Duodenal mucosa (tissue), 2 donors: ENCODE measurements at regions not wholly inside any gene's neighbourhood (a gene's known extent, or its start where the extent isn't known, plus 50 kb on each side); places are given as distances from the start of the nearest gene placed in this dataset.

Experiments
- H3K27ac ChIP-seq: one replicate; pipeline ENCODE4 v1.7.0; 2013; ENCODE audit warnings: low read depth, low read length
- H3K27me3 ChIP-seq, 2 donors: one replicate each; pipeline ENCODE4 v1.7.0; 2013; ENCODE audit warnings: low read length in 2 of 2, control low read depth in 1 of 2; ENCODE audit not compliant: insufficient read depth in 2 of 2, control insufficient read depth in 1 of 2
- H3K36me3 ChIP-seq, 2 donors: one replicate each; pipeline ENCODE4 v1.7.0; 2013; ENCODE audit warnings: low read length in 2 of 2, control low read depth in 1 of 2; ENCODE audit not compliant: insufficient read depth in 2 of 2, control insufficient read depth in 1 of 2
- H3K4me1 ChIP-seq, 2 donors: one replicate each; pipeline ENCODE4 v1.7.0; 2013; ENCODE audit warnings: low read length in 2 of 2, control low read depth in 1 of 2; ENCODE audit not compliant: insufficient read depth in 2 of 2, control insufficient read depth in 1 of 2
- H3K4me3 ChIP-seq, 2 donors: one replicate each; pipeline ENCODE4 v1.7.0; 2013; ENCODE audit warnings: low read length in 2 of 2, low read depth in 1 of 2
- H3K9ac ChIP-seq, 2 donors: one replicate each; pipeline ENCODE4 v1.7.0; 2013; ENCODE audit warnings: low read length in 2 of 2, low read depth in 1 of 2
- H3K9me3 ChIP-seq, 2 donors: one replicate each; pipeline ENCODE4 v1.7.0; 2013; ENCODE audit warnings: low read length in 2 of 2, control low read depth in 1 of 2; ENCODE audit not compliant: control insufficient read depth in 1 of 2

DNA sequence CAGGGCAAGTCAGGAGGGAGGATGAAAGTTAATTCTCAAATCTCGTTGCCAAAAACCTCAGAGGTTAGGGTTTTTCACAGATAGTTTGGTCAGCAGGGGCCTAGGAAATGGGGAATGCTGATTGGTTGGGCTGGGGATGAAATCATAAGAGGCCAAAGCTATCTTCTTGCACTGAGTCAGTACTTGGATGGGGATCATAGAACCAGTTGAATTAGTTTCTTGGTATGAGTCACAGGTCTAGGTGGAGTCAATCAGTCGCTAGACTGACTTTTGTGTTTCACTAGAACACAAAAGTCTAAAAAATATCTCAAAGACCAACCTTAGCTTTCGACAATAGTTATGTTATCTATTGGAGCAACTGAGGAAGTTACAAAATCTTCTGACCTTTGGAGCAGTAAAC lies 368.5 kb downstream of the TBC1D32 start:
- H3K27me3 ChIP-seq, result no peaks in the 10 kb centered on the region
- no peak overlapping the region for H3K27ac ChIP-seq
- H3K4me3 ChIP-seq, result no peak overlapping the region
- no peak overlapping the region for H3K9ac ChIP-seq
- no peaks in the 10 kb centered on the region for H3K4me1 ChIP-seq
- no peaks in the 10 kb centered on the region for H3K36me3 ChIP-seq
- H3K9me3 ChIP-seq, result no peaks in the 10 kb centered on the region

DNA sequence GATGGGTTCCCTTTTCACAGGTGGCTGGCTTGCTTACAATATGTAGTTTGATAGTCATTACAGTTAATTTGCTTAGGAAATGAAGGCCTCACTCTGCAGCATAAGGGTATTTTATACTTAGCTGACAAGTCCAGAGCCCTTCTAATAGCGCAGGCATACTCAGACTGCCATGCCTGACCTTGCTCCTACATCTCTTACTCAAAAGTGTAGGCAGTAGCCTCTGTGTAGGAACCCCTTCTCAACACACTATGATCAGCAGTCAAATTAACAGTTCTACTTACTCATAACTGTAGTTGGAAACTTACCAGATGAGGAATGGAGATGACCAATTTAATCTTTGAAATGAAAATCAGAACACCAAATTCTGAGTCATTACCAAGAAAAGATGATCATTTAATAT lies 373.5 kb downstream of the TBC1D32 start:
- no peak overlapping the region for H3K27ac ChIP-seq
- no peaks in the 10 kb centered on the region for H3K4me1 ChIP-seq
- H3K4me3 ChIP-seq, result no peak overlapping the region
- no peaks in the 10 kb centered on the region for H3K36me3 ChIP-seq
- H3K27me3 ChIP-seq, result no peaks in the 10 kb centered on the region
- no peak overlapping the region for H3K9ac ChIP-seq
- no peaks in the 10 kb centered on the region for H3K9me3 ChIP-seq

DNA sequence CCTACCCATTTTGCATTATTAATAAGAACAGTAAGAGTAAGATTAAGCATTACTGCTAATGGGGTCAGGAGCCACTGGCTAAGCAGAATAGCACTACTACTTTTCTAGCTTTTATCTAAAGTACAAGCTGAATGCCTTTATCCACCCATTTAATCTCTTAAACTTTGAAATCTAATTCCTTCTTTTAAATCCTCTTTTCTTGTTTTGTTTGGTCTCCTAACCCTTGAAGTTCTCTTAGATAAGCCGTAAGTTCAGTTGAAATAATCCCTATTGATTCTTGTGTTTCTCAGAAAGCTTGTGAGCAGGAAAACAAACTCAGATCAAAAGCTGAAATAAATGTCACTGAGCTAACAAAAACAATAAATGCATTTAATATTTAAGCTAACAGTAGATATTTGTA lies 380.2 kb downstream of the TBC1D32 start:
- Histone ChIP-seq H3K27ac (no peak overlapping the region), H3K36me3 (no peaks in the 10 kb centered on the region), H3K9ac (no peak overlapping the region), H3K4me3 (no peak overlapping the region), H3K9me3 (no peaks in the 10 kb centered on the region), H3K4me1 (no peaks in the 10 kb centered on the region), H3K27me3 (no peaks in the 10 kb centered on the region)

DNA sequence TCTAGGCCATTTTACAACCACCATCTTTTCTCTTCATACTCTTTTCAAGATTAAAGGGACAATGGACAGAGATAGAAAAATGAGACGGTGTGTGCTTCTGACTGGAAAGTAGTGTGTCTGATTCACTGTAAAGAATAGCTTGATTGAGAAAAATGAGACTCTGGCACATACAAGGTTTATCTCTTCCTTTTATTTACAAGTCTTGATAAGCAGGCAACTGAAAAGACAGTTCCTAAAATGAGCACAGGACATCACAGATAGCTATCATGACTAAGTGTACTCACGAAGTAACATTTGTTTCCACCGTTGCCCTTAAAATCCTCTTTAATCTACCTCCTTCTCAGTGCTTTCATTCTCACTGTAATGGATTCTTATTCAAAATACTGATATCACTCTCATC lies 383.0 kb downstream of the TBC1D32 start:
- H3K36me3 ChIP-seq, result no peaks in the 10 kb centered on the region
- no peak overlapping the region for H3K4me3 ChIP-seq
- no peaks in the 10 kb centered on the region for H3K9me3 ChIP-seq
- H3K27me3 ChIP-seq, result no peaks in the 10 kb centered on the region
- no peak overlapping the region for H3K9ac ChIP-seq
- H3K4me1 ChIP-seq, result no peaks in the 10 kb centered on the region
- H3K27ac ChIP-seq, result no peak overlapping the region

DNA sequence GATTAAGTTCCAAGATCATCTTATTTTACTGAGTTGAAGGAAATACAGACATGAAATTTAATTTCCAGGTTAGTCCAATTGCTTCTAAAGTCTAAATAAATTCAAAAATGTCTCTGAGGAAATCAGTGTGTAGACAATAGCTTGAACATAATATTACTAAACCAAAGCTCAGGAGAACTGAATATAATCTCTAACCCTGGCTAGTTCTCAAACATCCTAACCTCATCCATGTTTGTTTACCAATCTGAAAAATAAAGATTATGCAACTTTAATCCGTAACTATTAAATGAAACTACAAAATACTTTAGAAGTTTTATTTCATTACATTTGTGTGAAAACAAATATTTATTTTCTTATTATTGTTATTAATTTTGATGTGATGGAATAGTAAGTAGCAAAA lies 387.2 kb downstream of the TBC1D32 start:
- no peaks in the 10 kb centered on the region for H3K4me1 ChIP-seq
- H3K27me3 ChIP-seq, result no peaks in the 10 kb centered on the region
- no peak overlapping the region for H3K9ac ChIP-seq
- no peak overlapping the region for H3K4me3 ChIP-seq
- no peak overlapping the region for H3K27ac ChIP-seq
- H3K36me3 ChIP-seq, result no peaks in the 10 kb centered on the region
- no peaks in the 10 kb centered on the region for H3K9me3 ChIP-seq

DNA sequence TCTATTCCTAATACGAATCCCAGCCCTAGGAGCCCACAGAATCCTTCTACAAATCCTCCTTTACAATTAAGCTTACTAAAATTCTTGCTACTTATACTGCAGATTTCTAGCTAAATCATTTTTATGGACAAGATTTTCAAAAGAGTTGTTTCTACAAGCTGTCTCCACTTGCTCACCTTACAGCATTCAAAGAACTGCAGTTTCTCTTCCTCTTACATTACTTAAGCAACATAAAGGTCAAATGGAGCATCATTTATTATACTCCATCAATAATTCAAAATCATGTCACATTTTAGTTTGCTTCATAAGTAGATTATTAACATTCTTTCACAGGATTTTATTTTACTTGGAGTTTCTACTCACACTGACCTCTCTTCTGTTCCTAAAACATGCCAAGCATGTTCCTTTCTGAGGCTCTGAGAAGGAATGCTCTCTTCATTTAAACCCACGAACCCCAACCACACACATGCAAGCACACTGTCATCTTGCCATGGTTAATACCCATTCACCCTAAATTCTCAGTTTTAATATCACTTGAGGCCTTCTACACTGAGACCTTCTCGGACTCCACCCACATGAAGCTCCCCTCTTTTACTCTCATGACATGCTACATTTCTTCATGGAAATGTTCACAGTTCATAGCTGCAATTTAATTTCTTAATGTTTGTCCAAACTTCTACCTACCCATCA lies 388.2 kb downstream of the TBC1D32 start:
- H3K27ac ChIP-seq, result no peak overlapping the region

DNA sequence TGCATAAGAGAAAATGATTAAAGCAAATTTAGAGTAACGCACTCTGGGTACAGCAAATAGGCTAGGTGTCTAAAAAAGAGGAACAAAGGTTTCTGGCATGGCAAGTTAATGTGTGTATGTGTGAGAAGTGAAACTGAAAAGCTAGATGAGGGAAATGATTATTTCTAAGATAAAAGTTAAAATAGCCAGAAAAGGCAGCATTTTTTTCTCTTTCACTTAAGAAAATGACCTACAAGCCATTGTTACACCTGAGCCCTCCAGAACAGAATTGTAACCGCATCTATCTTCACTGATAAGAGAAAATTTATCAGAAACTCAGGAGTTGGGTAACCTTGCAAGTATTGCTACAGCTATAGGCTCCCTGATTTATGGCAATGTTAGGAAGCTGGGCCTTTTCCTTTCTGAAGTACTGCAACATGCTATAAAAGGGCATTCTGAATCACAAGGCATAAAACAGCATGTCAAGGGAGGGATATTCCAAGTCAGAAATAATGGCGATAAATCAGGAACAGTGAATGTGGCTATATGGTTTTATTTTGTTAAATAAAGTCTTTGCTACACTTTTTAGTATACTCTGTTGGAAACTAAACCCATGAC lies 395.3 kb downstream of the TBC1D32 start:
- H3K4me1 ChIP-seq, result no peaks in the 10 kb centered on the region
- no peaks in the 10 kb centered on the region for H3K27me3 ChIP-seq
- no peaks in the 10 kb centered on the region for H3K36me3 ChIP-seq
- H3K27ac ChIP-seq, result no peak overlapping the region
- no peaks in the 10 kb centered on the region for H3K9me3 ChIP-seq
- H3K9ac ChIP-seq, result no peak overlapping the region
- H3K4me3 ChIP-seq, result no peak overlapping the region

More for the DNA sequence above, 388.2 kb downstream of the TBC1D32 start:
- H3K9ac ChIP-seq, result no peak overlapping the region
- H3K9me3 ChIP-seq, result no peaks in the 10 kb centered on the region
- no peaks in the 10 kb centered on the region for H3K4me1 ChIP-seq
- no peaks in the 10 kb centered on the region for H3K36me3 ChIP-seq
- H3K4me3 ChIP-seq, result no peak overlapping the region
- H3K27me3 ChIP-seq, result no peaks in the 10 kb centered on the region

DNA sequence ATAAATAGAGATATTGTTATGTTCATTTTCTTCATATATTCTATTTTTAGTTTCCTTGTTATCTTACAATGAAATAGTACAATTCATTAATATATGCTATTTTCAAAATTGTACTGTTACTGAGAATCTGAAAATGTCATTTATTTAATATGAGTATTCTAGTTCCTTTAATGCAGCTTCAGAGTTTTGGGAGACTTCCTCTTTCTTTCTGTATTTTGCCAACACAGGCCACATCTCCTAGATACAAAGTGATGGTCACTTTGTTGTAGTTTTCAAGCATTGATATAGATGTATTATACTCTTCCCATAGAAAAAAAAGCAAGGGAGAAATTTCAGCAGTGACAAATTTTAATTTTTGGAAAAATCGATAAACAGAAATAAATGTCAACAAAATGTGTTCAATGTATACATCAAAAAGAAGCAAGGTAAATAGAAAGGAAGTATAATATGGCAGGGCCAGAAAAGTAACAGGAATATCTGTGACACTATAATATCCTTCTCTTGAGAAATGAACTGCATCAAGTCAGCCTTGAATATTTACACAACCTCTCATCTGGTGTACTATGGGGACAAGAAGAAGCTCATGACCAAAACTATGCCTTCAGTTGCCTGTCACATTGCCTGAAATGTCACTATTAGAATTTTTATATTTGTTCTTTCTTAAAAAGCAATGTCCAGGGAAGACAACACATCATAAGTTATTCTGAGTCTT lies 396.0 kb downstream of the TBC1D32 start:
- Histone ChIP-seq H3K27ac (no peak overlapping the region), H3K9me3 (no peaks in the 10 kb centered on the region), H3K4me1 (no peaks in the 10 kb centered on the region), H3K36me3 (no peaks in the 10 kb centered on the region), H3K4me3 (no peak overlapping the region), H3K27me3 (no peaks in the 10 kb centered on the region), H3K9ac (no peak overlapping the region)

DNA sequence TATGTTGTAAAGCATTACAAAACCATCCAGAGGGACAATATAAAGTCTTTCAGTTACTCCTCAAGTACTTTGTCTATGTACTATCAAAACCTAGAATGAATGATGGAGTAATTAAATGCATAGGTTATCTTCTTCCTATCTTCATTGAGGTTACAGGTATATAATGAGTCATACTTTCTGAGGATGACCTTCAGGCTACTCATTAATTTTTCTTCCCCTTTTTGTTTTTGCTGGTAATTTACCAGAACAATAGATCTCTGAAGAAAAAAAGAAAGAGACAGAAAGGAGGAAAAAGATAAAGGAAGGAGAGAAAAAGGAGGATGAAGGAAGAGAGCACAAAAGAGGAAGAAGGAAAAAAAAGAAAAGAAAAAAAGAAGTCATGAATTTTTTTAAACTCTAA lies 398.4 kb downstream of the TBC1D32 start:
- no peak overlapping the region for H3K4me3 ChIP-seq
- no peaks in the 10 kb centered on the region for H3K27me3 ChIP-seq
- no peaks in the 10 kb centered on the region for H3K4me1 ChIP-seq
- H3K36me3 ChIP-seq, result no peaks in the 10 kb centered on the region
- H3K9ac ChIP-seq, result no peak overlapping the region
- H3K9me3 ChIP-seq, result no peaks in the 10 kb centered on the region
- no peak overlapping the region for H3K27ac ChIP-seq

DNA sequence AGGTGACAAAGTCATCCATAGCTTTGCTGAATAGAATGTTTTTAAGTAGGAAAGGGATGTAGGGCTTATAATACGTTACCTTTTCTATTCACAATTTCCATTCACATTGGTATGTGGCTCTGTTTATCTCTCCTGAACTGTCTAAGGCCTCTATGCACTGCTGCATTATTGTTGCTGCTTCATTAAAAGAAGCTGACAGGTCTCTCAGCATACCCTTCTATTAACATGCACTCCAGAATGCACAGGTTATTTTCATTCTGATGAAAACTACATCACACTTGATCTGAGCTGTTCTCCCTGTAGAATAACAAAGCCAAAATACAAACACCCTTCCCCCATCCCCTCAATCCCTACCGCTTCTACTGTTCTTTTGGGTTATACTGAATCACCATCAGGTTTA lies 399.3 kb downstream of the TBC1D32 start:
- no peak overlapping the region for H3K27ac ChIP-seq

More for the DNA sequence above, 399.3 kb downstream of the TBC1D32 start:
- Histone ChIP-seq H3K4me1 (no peaks in the 10 kb centered on the region), H3K36me3 (no peaks in the 10 kb centered on the region), H3K9ac (no peak overlapping the region), H3K27me3 (no peaks in the 10 kb centered on the region), H3K9me3 (no peaks in the 10 kb centered on the region), H3K4me3 (no peak overlapping the region)
